A549 (cell line): ENCODE measurements at regions not wholly inside any gene's neighbourhood (a gene's known extent, or its start where the extent isn't known, plus 50 kb on each side); places are given as distances from the start of the nearest gene placed in this dataset.

Experiments
- CTCF ChIP-seq: fragments of >200 bp; sonication (Bioruptor Twin); formaldehyde crosslinking; IDR thresholded peaks from 3 replicates; pipeline ENCODE4 v1.5.1; 2016
- FOXS1 ChIP-seq: fragments of 250-450 bp; sonication (Bioruptor Pico); IDR thresholded peaks from 2 replicates; pipeline ENCODE4 v1.5.0; 2020; ENCODE audit warnings: mild to moderate bottlenecking, moderate library complexity
- HDAC2 ChIP-seq: fragments of 200-600 bp; sonication (generic); IDR thresholded peaks from 2 replicates; pipeline ENCODE4 v1.6.1; 2016
- POLR2A ChIP-seq: IDR thresholded peaks from 2 replicates; pipeline ENCODE4 v1.6.1; 2012; ENCODE audit warnings: mild to moderate bottlenecking, low read length
- RFX5 ChIP-seq: fragments of 450-650 bp; IDR thresholded peaks from 2 replicates; pipeline ENCODE4 v1.7.1; 2014; ENCODE audit warnings: antibody characterized with exemption, mild to moderate bottlenecking, moderate library complexity
- TF ChIP-seq, protein P1 (sequence below): fragments of 200-600 bp; sonication (generic); IDR thresholded peaks from 2 replicates; pipeline ENCODE4 v1.6.1; 2016; ENCODE audit warnings: antibody characterized with exemption, mild to moderate bottlenecking, moderate library complexity

GRCh38 chr13:72386138-72386684 is 341.2 kb downstream of the MZT1 start:
- TF ChIP-seq, protein P1, sequence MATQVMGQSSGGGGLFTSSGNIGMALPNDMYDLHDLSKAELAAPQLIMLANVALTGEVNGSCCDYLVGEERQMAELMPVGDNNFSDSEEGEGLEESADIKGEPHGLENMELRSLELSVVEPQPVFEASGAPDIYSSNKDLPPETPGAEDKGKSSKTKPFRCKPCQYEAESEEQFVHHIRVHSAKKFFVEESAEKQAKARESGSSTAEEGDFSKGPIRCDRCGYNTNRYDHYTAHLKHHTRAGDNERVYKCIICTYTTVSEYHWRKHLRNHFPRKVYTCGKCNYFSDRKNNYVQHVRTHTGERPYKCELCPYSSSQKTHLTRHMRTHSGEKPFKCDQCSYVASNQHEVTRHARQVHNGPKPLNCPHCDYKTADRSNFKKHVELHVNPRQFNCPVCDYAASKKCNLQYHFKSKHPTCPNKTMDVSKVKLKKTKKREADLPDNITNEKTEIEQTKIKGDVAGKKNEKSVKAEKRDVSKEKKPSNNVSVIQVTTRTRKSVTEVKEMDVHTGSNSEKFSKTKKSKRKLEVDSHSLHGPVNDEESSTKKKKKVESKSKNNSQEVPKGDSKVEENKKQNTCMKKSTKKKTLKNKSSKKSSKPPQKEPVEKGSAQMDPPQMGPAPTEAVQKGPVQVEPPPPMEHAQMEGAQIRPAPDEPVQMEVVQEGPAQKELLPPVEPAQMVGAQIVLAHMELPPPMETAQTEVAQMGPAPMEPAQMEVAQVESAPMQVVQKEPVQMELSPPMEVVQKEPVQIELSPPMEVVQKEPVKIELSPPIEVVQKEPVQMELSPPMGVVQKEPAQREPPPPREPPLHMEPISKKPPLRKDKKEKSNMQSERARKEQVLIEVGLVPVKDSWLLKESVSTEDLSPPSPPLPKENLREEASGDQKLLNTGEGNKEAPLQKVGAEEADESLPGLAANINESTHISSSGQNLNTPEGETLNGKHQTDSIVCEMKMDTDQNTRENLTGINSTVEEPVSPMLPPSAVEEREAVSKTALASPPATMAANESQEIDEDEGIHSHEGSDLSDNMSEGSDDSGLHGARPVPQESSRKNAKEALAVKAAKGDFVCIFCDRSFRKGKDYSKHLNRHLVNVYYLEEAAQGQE, result no peak
- TF ChIP-seq RFX5 (no peak), HDAC2 (no peak), CTCF (no peak), FOXS1 (no peak), POLR2A (no peak)
